ENCODE measurements at regions not wholly inside any gene's neighbourhood (a gene's known extent, or its start where the extent isn't known, plus 50 kb on each side); places are given as distances from the start of the nearest gene placed in this dataset.

- H3K4me3 ChIP-seq: no peak overlapping the region
- H3K4me1 ChIP-seq: peaks cover 15% of the 10 kb centered on the region
- CTCF ChIA-PET: interaction anchor here (0.8 to 1.4 kb wide), 4 partner anchors 9 to 285 kb away, joined by 3 to 4 read pairs (median 3); no protein-coding TSS in a partner anchor
- TF ChIP-seq EHMT2 (IDR thresholded peaks at IDR 0.05; ENCODE audit: low read depth) (no peak), MAX (IDR thresholded peaks at IDR 0.05) (no peak), ELK1 (IDR thresholded peaks at IDR 0.05; ENCODE audit: low read depth, low read length) (no peak), ZNF302 (CRISPR knock-in tag; IDR thresholded peaks at IDR 0.05) (no peak), HOXB13 (CRISPR knock-in tag; IDR thresholded peaks at IDR 0.05; ENCODE audit: low read depth) (no peak), POLR2AphosphoS2 (conservative IDR thresholded peaks at IDR 0.05; ENCODE audit: low read length) (no peak), JUN (IDR thresholded peaks at IDR 0.05) (no peak), E2F6 (IDR thresholded peaks at IDR 0.05; ENCODE audit: borderline replicate concordance, low read depth) (no peak), KDM1A (IDR thresholded peaks at IDR 0.05; ENCODE audit: low read depth) (no peak), RNF2 (IDR thresholded peaks at IDR 0.05; ENCODE audit: borderline replicate concordance, low read depth) (no peak), NFE2L2 (conservative IDR thresholded peaks at IDR 0.05; ENCODE audit: low read length) (no peak), CBX8 (IDR thresholded peaks at IDR 0.05) (no peak), HES2 (IDR thresholded peaks at IDR 0.05) (no peak), ESRRA (IDR thresholded peaks at IDR 0.05; ENCODE audit: borderline replicate concordance, low read length) (no peak)
- no peak overlapping the region for H3K4me2 ChIP-seq
- no peak for DNase-seq (ENCODE audit: low read depth in 1 of 2, low spot score in 1 of 2)
- POLR2A ChIA-PET: no interaction called here
- H3K9me3 ChIP-seq: no peaks in the 10 kb centered on the region
- ATAC-seq: no peak
- WGBS (ENCODE audit: missing lambda C conversion rate): 83% methylated on average over 12 of the region's 13 CpGs
- FAIRE-seq: no peak
- H3K27ac ChIP-seq: no peak overlapping the region
Measured at GRCh38 chr2:120786038-120786960, 50.6 kb downstream of the GLI2 start.

GRCh38 chr2:120787111-120787821 is 51.6 kb downstream of the GLI2 start:
- Histone ChIP-seq H3K4me3 (no peak overlapping the region), H3K9me3 (no peaks in the 10 kb centered on the region), H3K4me2 (no peak overlapping the region), H3K4me1 (peaks cover 24% of the 10 kb centered on the region), H3K27ac (peak overlapping the region in 1 of 2 experiments; percentile 20; a peak in 1 of 6 replicates)
- FAIRE-seq (no peak), DNase-seq (ENCODE audit: low read depth in 1 of 2, low spot score in 1 of 2) (no peak), ATAC-seq (no peak)
- ChIA-PET CTCF (interaction anchor here (1.1 kb wide), 1 partner anchor 52 kb away, joined by 3 read pairs; no protein-coding TSS in a partner anchor), POLR2A (no interaction called here)
- TF ChIP-seq ZNF302 (CRISPR knock-in tag; IDR thresholded peaks at IDR 0.05) (no peak), NPAS2 (CRISPR knock-in tag; IDR thresholded peaks at IDR 0.05; ENCODE audit: borderline replicate concordance) (no peak), FOSL2 (IDR thresholded peaks at IDR 0.05) (no peak), FOSL2 (CRISPR knock-in tag; IDR thresholded peaks at IDR 0.05) (no peak), CBX2 (IDR thresholded peaks at IDR 0.05; ENCODE audit: borderline replicate concordance, low read depth) (no peak), FOXS1 (CRISPR knock-in tag; IDR thresholded peaks at IDR 0.05) (no peak), ZC3H11A (IDR thresholded peaks at IDR 0.05) (no peak), MAZ (IDR thresholded peaks at IDR 0.05; ENCODE audit: borderline replicate concordance, low read depth, low read length) (no peak), TFCP2L1 (CRISPR knock-in tag; IDR thresholded peaks at IDR 0.05) (no peak), MYC (IDR thresholded peaks at IDR 0.05; ENCODE audit: borderline replicate concordance, low read length) (no peak), REST (IDR thresholded peaks at IDR 0.05) (no peak)
- WGBS (ENCODE audit: missing lambda C conversion rate): 88% methylated on average over 15 of the region's 15 CpGs
